ENCODE measurements at regions not wholly inside any gene's neighbourhood (a gene's known extent, or its start where the extent isn't known, plus 50 kb on each side); places are given as distances from the start of the nearest gene placed in this dataset.

- no peaks in the 10 kb centered on the region for H3K9me3 ChIP-seq (ENCODE audit: insufficient read depth, low read depth, low read length)
- TF ChIP-seq EZH2 (IDR thresholded peaks at IDR 0.05; ENCODE audit: insufficient read depth, low read length): no peak
- TF ChIP-seq, protein P1, sequence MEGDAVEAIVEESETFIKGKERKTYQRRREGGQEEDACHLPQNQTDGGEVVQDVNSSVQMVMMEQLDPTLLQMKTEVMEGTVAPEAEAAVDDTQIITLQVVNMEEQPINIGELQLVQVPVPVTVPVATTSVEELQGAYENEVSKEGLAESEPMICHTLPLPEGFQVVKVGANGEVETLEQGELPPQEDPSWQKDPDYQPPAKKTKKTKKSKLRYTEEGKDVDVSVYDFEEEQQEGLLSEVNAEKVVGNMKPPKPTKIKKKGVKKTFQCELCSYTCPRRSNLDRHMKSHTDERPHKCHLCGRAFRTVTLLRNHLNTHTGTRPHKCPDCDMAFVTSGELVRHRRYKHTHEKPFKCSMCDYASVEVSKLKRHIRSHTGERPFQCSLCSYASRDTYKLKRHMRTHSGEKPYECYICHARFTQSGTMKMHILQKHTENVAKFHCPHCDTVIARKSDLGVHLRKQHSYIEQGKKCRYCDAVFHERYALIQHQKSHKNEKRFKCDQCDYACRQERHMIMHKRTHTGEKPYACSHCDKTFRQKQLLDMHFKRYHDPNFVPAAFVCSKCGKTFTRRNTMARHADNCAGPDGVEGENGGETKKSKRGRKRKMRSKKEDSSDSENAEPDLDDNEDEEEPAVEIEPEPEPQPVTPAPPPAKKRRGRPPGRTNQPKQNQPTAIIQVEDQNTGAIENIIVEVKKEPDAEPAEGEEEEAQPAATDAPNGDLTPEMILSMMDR (IDR thresholded peaks at IDR 0.05; ENCODE audit: insufficient read depth, low read depth, low read length): no peak
- Mint-ChIP-seq H3K27me3 (ENCODE audit: low read depth, unreplicated experiment) (peaks cover 3% of the 10 kb centered on the region), H3K27ac (ENCODE audit: unreplicated experiment) (no peak overlapping the region), H3K4me1 (ENCODE audit: low read depth, unreplicated experiment) (peaks cover 9% of the 10 kb centered on the region), H3K36me3 (ENCODE audit: low read depth, unreplicated experiment) (no peaks in the 10 kb centered on the region), H3K4me3 (ENCODE audit: unreplicated experiment) (no peak overlapping the region), H3K9me3 (ENCODE audit: unreplicated experiment) (no peaks in the 10 kb centered on the region)
- no peak overlapping the region for H3K9ac ChIP-seq (ENCODE audit: low read length)
- H3K27ac ChIP-seq (ENCODE audit: low read depth, low read length): no peak overlapping the region
- H3K4me3 ChIP-seq (ENCODE audit: insufficient read depth, low read depth, low read length): no peak overlapping the region
- no peaks in the 10 kb centered on the region for H4K20me1 ChIP-seq (ENCODE audit: insufficient read depth, low read length)
- FAIRE-seq: no peak
- H3K27me3 ChIP-seq (ENCODE audit: insufficient read depth, low read length): no peaks in the 10 kb centered on the region
- no peaks in the 10 kb centered on the region for H3K36me3 ChIP-seq (ENCODE audit: insufficient read depth, low read length)
- no peak for DNase-seq (ENCODE audit: low read depth)
- H3K4me2 ChIP-seq (ENCODE audit: low read length): peak overlapping the region; percentile 84
- H3K4me1 ChIP-seq (ENCODE audit: insufficient read depth, low read length): peaks cover 15% of the 10 kb centered on the region
- H2AFZ ChIP-seq (ENCODE audit: low read depth, low read length): no peak overlapping the region
- no peaks in the 10 kb centered on the region for H3K79me2 ChIP-seq (ENCODE audit: insufficient read depth, low read length)
These were observed 64.2 kb upstream of the TMEM17 start for GRCh38 chr2:62569907-62570841.

DNA sequence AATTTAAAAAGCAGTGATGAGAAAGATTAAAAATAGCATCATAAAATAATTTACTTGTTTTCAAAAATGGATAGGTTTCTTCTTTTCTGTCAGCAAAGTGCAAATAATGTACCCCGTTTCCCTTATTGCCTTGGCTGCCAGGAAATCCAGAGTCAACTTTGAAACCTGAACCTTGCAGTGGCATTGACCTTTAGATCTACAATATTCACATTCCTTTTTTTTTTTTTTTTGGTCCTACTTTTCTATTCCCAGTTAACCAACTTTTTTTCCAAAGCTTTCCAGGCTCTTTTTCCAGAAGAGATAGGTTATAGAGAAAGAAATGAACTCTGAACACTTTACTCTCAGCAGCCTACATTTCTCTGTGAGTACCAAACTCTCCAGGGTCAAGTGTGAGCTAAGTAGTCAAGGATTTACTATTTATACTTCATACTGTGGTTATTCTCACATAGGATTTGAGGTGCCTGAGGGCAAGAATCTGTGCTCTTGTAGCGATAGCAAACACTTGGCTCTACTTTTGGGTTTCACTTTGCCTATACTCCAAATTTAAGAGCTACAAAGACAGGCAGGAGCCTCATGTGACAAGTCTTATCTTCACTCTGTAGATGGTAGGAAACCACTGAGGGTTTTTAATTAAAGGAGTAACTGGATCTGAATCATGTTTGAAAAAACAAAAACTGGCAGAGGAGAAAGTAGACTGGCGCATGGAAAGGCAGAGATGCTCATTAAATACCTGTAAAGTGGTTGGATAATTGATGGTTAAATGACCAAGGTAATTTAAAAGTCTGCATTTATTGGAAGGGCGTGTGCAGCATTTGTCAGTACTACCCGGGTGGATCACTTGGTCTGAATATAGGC, 63.2 kb upstream of the TMEM17 start:
- Histone ChIP-seq H3K4me1 (ENCODE audit: insufficient read depth, low read length) (peaks cover 15% of the 10 kb centered on the region), H3K4me3 (ENCODE audit: insufficient read depth, low read depth, low read length) (no peak overlapping the region), H3K9me3 (ENCODE audit: insufficient read depth, low read depth, low read length) (no peaks in the 10 kb centered on the region), H4K20me1 (ENCODE audit: insufficient read depth, low read length) (no peaks in the 10 kb centered on the region), H3K27me3 (ENCODE audit: insufficient read depth, low read length) (no peaks in the 10 kb centered on the region), H3K79me2 (ENCODE audit: insufficient read depth, low read length) (no peaks in the 10 kb centered on the region), H3K9ac (ENCODE audit: low read length) (no peak overlapping the region), H3K36me3 (ENCODE audit: insufficient read depth, low read length) (no peaks in the 10 kb centered on the region), H3K4me2 (ENCODE audit: low read length) (no peak overlapping the region), H2AFZ (ENCODE audit: low read depth, low read length) (no peak overlapping the region), H3K27ac (ENCODE audit: low read depth, low read length) (no peak overlapping the region)
- Mint-ChIP-seq H3K4me3 (ENCODE audit: unreplicated experiment) (no peak overlapping the region), H3K9me3 (ENCODE audit: unreplicated experiment) (no peaks in the 10 kb centered on the region), H3K27me3 (ENCODE audit: low read depth, unreplicated experiment) (peaks cover 3% of the 10 kb centered on the region), H3K36me3 (ENCODE audit: low read depth, unreplicated experiment) (no peaks in the 10 kb centered on the region), H3K27ac (ENCODE audit: unreplicated experiment) (no peak overlapping the region), H3K4me1 (ENCODE audit: low read depth, unreplicated experiment) (peaks cover 9% of the 10 kb centered on the region)
- peak; percentile 24 for DNase-seq (ENCODE audit: low read depth)
- TF ChIP-seq, protein P1 (IDR thresholded peaks at IDR 0.05; ENCODE audit: insufficient read depth, low read depth, low read length): no peak
- no peak for TF ChIP-seq EZH2 (IDR thresholded peaks at IDR 0.05; ENCODE audit: insufficient read depth, low read length)
- no peak for FAIRE-seq

Measured in astrocyte (in vitro differentiated cells and primary cell).